ENCODE measurements at regions not wholly inside any gene's neighbourhood (a gene's known extent, or its start where the extent isn't known, plus 50 kb on each side); places are given as distances from the start of the nearest gene placed in this dataset.
A peak's percentile ranks its signal among the peaks of the same experiment; 100 is the strongest.

DNA sequence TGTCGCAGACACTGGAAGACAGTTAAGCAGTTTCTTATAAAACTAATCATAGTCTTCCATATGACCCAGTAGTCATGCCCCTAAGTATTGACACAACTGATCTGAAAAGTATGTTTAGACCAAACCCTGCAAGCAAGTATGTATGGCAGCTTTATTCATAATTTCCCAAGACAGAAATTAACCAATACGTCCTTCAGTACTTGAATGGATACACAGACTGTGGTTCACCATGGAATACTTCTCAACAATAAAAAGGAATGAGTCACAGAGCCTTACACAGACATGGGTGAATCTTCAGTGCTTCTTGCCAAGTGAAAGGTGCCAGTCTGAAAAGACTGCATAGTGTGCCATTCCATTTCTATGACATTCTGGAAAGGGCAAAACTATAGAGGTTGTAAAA lies 50.2 kb upstream of the AKR1E2 start:
- no peak for FAIRE-seq

DNA sequence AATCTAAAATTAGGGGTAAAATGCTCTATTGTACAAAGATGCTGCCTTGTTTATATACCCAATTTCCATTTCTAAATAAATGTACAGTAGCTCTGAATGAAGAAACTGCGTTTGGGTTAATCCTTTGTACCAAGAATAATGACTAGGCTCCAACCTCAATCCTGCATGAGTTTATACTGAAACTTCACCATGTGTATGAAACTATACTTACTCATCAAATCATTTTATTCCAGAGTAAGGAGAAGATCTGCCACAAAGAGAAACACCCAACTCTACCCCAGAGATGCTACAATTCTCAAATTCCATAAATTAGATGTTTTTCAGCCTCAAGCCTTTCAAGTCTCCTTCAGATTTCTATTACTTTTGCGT lies 53.8 kb upstream of the AKR1E2 start:
- FAIRE-seq: no peak

DNA sequence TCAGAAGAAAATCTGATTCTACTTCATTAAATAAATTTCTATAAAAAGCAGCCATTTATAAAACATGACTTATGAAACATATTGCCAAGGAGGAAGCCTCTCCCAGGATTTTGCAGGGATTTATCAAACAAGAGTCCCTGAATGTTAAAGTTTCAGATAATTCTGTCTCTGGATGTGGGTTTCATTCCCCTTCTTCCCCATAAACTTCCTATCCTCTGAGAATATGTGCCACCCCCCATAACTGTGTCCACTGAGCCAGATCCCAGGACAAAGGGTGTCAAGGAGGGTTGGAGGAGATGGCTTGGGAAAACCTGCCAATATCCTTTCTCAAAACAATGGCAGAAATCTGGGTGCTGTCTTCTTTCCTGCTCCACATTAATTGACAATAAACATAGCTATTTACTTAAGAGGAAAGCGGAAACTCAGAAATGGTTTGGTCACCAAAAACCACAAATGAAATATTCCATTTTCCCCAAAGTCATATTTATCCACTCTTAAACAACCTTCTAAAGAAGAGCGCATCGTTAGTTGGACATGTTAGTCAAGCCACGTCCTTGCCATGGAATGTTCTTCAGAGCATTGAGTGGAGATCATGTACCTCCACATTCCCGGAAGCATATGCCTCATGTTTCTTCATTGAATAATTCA lies 54.3 kb upstream of the AKR1E2 start:
- no peak for FAIRE-seq

DNA sequence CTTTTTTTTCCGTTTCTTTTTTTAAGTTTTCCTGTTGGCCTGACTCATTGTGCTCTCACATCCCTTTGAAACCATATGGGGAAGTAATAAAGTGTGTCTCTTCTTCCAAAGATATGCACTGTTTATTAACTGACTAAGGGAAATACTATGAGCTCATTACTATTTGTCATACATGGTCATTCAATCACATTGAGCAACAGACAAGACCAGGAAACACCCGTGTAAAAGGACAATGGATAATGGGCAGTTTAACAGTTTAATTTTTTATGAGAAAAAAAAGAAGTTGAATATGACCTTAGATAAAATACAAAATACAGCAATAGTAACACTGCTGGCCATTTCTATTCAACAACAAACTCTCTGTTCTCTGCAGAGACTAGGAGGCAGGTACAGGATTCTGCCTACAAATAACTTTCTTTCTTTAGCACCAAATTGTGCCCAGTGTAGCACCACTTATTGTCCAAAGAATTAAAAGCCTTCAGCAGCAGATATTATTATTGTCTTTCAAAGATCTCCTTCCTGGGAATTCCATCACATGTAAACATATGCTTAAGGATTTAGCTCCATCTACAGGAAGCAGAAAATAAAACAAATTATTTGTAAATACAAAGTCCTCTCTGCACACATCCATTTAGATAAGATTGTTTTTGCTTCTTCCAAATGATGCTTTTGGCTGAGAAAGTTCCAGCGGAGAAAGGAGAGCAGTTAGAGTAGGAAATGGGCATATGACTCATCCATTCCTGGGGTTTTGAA lies 55.0 kb upstream of the AKR1E2 start:
- peak; percentile 95 for FAIRE-seq

DNA sequence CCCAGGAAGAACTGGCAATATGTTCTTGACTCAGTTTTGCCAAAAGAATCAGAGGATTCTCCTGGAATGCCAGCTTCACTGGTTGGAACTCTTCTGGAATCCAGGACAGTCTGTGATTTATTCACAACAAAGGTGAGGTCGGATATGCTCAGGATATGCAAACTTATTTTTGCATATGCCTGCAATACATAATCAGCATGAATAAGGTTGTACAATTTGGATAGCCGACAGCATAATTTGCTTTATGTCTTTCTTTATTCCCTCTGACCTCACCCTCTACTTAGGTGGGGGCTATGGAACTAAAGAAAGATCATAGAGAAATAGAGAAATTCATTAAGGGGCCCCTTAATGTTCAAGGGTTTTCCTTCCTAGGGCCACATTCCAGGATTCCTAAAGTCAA lies 57.6 kb upstream of the AKR1E2 start:
- FAIRE-seq: no peak

DNA sequence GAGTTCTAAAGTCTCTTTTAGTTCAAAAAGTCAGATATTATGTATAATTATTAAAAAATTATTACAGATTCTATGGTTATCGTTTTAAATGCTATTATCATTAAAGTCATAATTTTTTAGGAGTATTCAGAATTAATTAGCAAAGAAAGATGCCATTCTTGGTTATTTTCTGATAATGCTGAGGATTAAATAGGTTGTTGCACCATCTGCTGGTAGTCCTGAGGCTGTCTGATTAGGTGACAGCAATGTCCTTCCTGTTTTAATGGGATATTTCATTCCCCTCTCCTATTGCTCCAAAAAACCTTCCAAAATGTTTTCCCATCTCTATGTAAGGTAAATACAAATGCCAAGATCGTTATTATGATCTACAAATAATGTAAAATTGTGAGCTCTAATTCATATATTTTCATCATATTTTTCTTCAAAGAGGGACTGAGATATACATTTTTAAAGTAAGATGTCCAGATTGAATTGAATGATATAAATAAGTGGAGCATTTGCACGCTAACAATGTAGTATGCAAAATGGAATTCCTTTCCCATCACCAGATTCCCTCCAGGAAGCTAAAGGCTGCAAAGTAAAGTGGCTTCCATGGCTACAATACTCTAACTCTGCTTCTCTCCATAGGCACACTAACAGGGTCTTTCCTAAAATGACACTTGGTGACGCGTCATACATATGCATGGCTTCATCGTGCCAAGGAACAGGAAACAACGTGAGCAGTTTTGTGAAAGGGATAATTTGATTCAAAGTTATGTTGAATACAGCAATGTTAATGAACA lies 58.8 kb upstream of the AKR1E2 start:
- FAIRE-seq: peak; percentile 96

DNA sequence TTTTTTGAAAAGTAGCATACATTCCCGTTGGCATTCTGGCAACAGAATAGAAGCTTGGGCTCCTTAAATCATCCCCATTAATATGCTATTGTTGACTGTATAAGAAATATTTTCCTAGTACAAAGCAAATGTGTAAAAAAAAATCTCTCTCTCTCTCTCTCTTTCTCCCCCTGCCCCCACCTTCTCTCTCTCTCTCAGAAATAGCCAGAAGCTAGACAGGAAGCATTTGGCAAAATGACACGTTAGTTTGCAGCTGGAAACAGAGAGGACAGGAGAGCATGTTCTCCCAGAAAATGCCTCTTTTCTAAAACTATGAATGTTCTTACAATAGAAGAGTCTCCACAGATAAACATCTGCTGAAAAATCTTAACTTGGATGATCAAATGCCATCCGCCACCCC lies 59.6 kb upstream of the AKR1E2 start:
- no peak for FAIRE-seq

DNA sequence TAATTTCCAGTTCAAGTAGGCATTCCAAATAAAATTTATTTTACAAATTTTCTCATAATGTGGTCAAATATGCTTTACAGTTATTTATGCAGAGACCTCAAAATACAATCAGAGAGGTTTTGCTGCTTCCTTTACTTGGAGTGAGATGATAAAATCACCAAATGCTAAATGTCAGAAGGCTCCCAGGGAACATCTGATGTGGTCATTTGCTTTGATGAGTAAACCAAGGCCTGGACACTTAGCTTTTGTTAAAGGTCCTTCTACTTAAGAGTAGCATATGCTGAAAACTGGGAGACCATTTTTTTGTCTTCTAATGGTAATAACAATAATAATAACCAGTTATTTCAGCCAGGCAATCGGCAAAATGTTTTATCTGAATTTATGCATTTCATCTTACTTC lies 60.6 kb upstream of the AKR1E2 start:
- no peak for FAIRE-seq

DNA sequence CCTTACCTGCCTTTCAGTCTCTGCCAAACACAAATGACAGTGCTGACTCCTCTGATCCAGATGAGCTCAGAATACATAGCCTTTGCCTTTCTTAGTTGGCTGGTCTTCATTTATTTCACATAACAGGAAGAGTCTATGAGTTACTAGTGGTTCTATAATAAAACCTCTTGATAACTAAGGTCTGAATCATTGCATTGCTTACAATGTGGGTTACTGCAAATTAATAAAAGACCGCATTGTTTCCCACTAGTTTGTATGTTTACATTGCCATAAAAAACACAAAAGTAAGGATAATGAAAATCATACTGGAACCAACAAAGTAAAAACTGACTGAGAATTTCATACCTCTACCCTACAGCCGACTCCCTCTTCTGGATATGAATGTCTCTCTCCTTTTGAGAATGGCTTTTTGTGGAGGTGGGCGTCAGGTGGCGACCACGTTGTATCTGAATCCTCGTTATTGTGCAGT lies 62.0 kb upstream of the AKR1E2 start:
- FAIRE-seq: no peak

DNA sequence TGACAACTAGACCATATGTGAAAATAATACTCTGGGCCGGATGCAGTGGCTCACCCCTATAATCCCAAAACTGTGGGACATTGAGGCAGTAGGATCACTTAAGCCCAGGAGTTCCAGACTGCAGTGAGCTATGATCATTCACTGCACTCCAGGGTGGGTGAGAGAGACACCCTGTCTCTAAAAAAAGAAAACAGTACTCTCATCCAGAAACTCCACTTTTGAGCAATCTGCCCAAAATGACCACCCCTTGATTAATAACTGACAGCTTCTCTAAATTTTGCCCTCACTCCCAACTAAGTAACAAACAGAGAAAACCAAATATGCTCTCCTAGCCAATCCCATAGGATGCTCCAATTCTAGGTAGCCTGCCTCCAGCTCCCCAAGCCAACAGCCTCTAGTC lies 62.5 kb upstream of the AKR1E2 start:
- no peak for FAIRE-seq

DNA sequence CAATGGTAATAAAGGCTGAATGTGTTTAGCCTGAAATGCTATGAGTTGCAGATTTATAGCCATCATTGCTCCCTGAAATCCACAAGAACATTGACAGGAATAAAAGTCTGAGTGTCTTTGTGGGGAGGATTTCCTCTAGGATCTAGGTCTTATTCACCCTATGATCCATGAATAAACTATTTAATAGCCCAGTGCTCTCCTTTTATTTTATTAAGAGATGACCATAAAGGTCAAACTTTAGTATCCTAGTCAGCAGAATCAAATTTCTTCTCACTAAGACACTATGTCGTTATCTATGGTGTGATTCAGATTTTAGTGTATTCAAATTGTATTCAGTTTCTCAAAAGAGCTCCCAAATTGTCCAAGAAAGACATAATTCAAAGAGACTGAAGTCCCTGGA lies 67.8 kb upstream of the AKR1E2 start:
- FAIRE-seq: no peak

DNA sequence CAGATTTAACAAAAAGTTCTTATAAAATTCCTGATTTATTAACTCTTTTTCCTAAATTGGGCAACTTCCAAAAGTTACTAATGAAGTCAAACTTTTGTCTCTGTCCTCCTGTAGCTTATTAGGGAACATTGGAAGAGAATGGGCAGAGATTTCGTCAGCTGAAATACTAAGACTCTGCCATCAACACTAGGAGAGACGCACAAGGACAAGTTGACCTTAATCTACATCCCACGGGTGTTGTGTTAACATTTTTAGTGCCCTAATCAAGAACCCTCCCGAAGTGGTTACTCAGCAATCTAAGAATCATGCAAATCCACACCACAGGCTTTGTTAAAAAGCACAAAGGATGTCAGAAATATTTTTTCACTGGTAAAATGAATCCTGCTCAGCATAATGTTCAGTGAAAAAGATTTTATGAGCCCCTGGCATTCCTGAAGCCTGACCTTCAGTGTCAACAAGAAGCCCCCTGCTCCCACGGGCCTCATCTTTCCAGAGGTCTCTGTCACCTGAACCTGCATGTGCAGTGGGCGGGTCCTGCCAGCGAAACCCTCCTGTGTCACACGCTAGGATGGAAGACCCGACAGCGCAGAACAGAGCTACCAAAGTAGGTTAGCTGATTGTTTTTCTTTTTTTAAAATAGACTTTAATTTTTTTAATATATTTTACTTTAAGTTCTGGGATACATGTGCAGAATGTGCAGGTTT lies 70.6 kb upstream of the AKR1E2 start:
- FAIRE-seq: no peak

DNA sequence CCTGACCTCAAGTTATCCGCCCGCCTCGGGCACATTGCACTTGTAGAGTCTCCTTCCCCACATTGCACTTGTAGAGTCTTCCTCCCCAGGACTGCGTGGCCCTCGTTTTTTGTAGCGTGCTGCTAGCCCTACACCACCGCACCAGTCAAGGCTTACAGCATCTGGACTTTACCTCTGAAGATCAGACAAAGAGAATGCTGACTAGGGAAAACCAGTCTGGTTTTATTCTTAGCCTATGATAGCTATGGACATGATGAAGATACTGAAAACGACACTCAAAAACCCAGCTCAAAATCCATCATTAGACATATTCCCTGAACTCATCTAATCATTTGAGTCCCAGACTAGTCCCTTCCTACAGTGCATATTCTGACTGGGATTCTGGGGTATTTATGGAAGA lies 71.9 kb upstream of the AKR1E2 start:
- no peak for FAIRE-seq

DNA sequence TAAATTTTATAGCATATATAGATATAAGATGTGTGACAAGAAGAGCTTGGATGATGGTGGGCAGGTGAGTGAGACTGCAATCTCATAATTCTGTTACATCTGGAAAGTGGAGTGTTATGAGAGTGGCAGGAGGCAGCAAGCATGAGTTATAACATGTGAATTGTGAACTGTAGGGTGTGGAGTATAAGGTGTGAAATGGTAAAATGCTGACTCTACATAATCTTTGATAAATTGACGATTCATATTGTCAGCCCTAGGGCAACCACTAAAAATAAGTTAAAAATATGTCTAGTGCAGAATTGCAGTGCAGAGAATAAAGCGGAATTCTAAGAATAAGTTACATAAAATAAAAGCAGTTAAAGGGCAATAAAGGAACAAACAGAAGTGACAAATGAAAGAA lies 74.8 kb upstream of the AKR1E2 start:
- no peak for FAIRE-seq

DNA sequence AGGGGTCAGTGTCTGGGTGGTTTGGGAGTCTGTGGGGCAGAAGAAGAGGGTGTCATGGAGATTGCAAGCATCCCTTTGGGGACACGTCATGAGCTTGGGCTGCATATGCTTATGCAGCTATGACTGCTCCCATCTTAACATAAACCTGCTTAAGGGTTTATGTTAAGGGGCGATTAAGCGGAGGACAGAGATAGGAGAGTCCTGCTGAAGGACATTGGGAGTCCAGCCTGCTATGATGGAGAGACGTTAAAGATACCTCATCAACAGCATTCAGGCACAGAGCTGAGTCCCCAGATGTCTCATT lies 76.8 kb upstream of the AKR1E2 start:
- no peak for FAIRE-seq

DNA sequence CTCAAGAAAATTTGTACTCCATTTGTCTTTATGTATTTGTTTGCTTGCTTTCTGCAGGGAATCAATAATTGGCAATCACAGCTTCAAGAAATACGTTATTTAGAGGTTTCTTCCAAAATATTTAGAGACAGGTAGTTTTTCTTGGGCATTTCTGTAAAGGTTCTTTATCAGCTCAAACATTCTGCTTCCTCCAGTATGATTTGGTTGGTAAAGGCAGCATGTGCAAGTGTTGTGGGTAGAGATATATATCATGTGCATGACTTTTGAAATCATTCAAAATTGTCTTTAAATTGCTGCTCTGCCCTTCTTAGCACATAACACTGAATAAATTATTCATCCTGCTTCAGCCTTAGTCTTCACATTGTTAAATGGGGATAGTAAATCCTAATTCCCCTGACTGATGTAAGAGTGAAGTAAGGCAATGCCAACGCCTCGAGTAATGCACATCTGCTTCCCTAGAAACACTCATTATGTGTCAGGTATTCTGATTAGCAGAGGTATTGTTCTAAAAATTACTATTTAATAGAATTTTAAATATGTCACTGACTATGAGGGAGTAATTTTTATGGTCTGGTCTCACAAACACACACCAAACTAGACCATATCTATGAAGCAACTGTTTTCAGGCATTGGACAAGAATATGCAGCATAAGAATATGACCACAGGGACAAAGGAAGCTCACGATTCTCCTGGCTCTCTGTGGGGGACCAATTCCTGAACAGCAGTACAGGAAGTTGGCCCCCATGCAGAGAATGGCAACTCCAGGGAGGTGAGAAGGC lies 77.3 kb upstream of the AKR1E2 start:
- FAIRE-seq: no peak

DNA sequence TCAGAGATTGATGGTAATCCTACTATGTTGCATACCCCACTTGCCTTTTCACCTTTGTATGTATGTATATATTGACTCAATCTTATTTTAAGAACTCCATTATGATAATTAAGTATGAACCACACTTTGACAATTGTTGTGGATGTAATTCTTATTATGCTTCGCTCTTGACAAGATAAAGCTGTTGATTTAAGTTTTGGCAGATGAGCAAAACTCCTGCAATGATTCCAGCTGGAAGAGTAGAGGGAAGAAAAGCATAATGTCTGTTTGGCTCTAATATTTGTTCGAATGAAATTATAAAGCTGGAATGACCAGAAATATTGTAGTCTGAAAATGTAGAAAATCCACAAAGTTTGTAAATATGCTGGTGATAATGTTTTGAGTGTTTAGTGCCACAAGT lies 83.8 kb upstream of the AKR1E2 start:
- no peak for FAIRE-seq

DNA sequence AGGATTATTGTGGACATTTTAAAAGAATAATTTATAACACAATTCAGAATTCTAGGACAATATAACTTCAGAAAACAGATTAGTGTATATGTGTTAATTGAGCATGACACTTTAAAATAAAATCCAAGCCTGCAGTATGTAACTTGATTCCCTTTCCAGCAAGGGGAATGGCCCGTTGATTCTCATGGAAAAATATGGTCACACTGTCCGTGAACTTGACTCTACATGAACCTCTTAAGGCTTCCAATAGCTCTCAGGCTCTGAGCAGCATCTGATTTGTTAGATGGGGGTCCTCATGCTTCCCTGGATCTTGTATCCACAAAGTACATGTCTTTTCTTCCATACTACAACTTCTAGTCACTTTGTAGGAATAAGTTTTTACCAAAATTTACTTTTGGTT lies 85.5 kb upstream of the AKR1E2 start:
- no peak for FAIRE-seq

DNA sequence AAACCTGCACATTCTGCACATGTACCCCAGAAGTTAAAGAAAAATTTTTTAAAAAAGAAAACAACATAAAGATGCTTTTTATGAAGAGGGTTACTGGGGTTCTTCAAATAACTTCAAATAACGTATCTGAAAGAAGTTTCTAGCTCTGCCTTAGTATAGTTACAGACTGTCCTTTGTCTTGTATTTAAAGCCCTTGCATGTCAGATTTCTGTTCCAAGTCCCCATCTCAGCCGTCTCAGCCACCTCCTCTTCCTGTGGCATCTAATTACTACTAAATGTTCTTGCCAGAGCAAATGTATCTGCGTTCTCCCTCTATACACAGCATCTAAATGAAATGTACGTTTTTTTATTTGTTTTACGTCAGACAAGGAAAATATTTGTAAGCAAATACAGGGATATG lies 89.4 kb upstream of the AKR1E2 start:
- no peak for FAIRE-seq

DNA sequence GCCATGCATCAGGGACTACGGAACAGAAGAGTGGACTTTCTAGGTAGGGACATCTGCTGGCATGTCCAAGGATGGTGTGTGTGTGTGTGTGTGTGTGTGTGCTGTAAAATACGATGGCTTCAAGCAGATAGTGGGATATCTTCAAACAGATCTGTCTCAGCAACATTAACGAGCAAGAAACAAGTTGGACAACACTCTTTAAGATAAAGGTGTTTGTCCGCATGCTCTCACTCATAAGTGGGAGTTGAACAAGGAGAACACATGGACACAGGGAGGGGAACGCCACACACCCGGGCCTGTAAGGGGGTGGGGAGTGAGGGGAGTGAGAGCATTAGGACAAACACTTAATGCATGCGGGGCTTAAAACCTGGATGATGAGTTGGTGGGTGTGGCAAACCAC lies 89.8 kb upstream of the AKR1E2 start:
- FAIRE-seq: no peak

DNA sequence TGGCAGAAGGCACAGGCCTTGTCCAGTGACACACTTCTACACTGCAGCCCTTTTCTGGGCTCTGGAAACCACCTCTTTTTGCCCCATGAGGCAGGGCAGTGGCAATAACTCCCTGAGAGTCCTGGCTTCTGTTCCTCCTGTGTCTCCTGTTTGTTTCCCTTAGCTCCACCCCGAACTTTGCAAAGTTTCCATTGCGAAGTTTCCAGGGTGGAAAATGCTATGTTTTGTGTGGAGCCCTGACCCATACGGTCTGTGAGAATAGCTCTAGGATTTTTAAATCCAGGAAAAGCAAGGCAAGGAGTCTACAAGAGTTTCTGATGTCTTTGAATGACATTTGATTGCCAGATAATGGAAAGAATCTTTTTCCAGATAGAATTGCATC lies 92.2 kb upstream of the AKR1E2 start:
- no peak for FAIRE-seq

DNA sequence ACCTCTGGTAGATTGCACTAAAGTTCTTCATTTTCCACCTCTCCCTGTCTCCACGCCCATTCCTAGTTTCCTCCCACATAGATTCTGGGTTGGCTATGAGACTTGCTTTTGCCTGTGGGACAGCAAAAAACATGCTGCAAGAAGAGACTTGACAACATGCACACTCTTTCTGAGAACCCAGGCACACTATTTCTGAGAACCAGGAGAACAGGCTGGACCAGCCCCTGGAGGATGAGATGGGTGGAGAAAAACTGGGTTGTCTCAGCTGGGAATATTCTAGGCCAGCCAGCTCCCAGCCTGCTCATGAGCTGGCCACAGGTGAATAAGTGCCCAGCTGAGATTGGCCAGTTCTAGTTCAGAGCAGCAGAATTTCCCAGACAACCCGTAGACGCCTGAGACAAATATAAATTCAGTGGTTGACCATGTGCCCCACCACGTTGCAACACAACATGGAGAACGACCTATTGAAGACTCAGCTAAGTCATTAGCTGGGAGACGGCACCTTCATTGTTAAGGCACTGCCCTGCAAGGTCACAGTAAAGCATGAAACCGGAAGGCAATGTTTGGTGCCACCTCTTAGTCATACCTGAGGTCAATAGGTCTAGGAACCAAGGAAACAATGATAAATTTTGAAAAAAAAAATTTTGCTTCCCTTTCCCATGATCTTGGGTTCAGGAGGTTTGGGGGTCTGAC lies 92.7 kb upstream of the AKR1E2 start:
- no peak for FAIRE-seq

Measured in G401.6 (cell line).